OCI-LY1 (cell line): ENCODE measurements at regions not wholly inside any gene's neighbourhood (a gene's known extent, or its start where the extent isn't known, plus 50 kb on each side); places are given as distances from the start of the nearest gene placed in this dataset.

Experiments
- H2AFZ ChIP-seq: fragments of 200-600 bp; sonication (generic), shearing (Covaris generic); 2 replicates; pipeline ENCODE4 v1.6.0; 2014; ENCODE audit warnings: antibody characterized with exemption, mild to moderate bottlenecking, low read length
- H3F3A ChIP-seq: fragments of 200-600 bp; sonication (generic), shearing (Covaris generic); 2 replicates; pipeline ENCODE4 v1.6.0; 2014; ENCODE audit warnings: mild to moderate bottlenecking, antibody characterized with exemption, low read length, moderate library complexity; ENCODE audit not compliant: insufficient read depth
- H3K27ac ChIP-seq: fragments of 200-600 bp; sonication (generic); 2 replicates; pipeline ENCODE4 v1.5.1; 2014; ENCODE audit warnings: low read length, mixed run types, mild to moderate bottlenecking, low read depth; ENCODE audit not compliant: poor library complexity, severe bottlenecking
- H3K27me3 ChIP-seq: fragments of 200-600 bp; sonication (generic); 2 replicates; pipeline ENCODE4 v1.6.0; 2014; ENCODE audit warnings: antibody characterized with exemption, mild to moderate bottlenecking, low read length, moderate library complexity; ENCODE audit not compliant: insufficient read depth
- H3K36me3 ChIP-seq: fragments of 200-600 bp; sonication (generic); 2 replicates; pipeline ENCODE4 v1.6.1; 2014; ENCODE audit warnings: mild to moderate bottlenecking, antibody characterized with exemption, low read length, moderate library complexity, mixed read lengths; ENCODE audit not compliant: insufficient read depth
- H3K4me1 ChIP-seq: fragments of 200-600 bp; sonication (generic); 2 replicates; pipeline ENCODE4 v1.5.1; 2014; ENCODE audit warnings: mild to moderate bottlenecking, low read length, moderate library complexity; ENCODE audit not compliant: insufficient read depth, severe bottlenecking
- H3K4me2 ChIP-seq: fragments of 200-600 bp; sonication (generic), shearing (Covaris generic); 2 replicates; pipeline ENCODE4 v1.6.1; 2014; ENCODE audit warnings: low read length
- H3K4me3 ChIP-seq: fragments of 200-600 bp; sonication (generic); 2 replicates; pipeline ENCODE4 v1.5.1; 2014; ENCODE audit warnings: low read length, low read depth, mild to moderate bottlenecking, mixed read lengths; ENCODE audit not compliant: poor library complexity, severe bottlenecking
- H3K79me2 ChIP-seq: fragments of 200-600 bp; shearing (Covaris generic); 2 replicates; pipeline ENCODE4 v1.6.1; 2016; ENCODE audit warnings: mixed run types, low read length, mixed read lengths; ENCODE audit not compliant: insufficient read depth
- H3K9ac ChIP-seq: fragments of 200-600 bp; sonication (generic), shearing (Covaris generic); 2 replicates; pipeline ENCODE4 v1.6.1; 2014; ENCODE audit warnings: mild to moderate bottlenecking, low read length, mixed read lengths
- H3K9me2 ChIP-seq: fragments of 200-600 bp; sonication (generic), shearing (Covaris generic); 2 replicates; pipeline ENCODE4 v1.6.1; 2014; ENCODE audit warnings: low read depth, mild to moderate bottlenecking, low read length, mixed read lengths
- H3K9me3 ChIP-seq: fragments of 200-600 bp; shearing (Covaris generic); 2 replicates; pipeline ENCODE4 v1.6.1; 2014; ENCODE audit warnings: low read length, mixed read lengths
- H4K20me1 ChIP-seq: fragments of 200-600 bp; sonication (generic), shearing (Covaris generic); 2 replicates; pipeline ENCODE4 v1.6.0; 2016; ENCODE audit warnings: mild to moderate bottlenecking, low read length; ENCODE audit not compliant: insufficient read depth
- CTCF ChIP-seq: fragments of 200-600 bp; sonication (generic), shearing (Covaris generic); IDR thresholded peaks from 2 replicates; pipeline ENCODE4 v1.5.1; 2017; ENCODE audit warnings: mild to moderate bottlenecking, antibody characterized with exemption, low read length, moderate library complexity, mixed read lengths
- EZH2 ChIP-seq: fragments of 200-600 bp; sonication (generic), shearing (Covaris generic); IDR thresholded peaks from 2 replicates; pipeline ENCODE4 v1.8.0; 2017; ENCODE audit warnings: borderline replicate concordance, mixed run types, mild to moderate bottlenecking, antibody characterized with exemption, low read length, moderate library complexity, mixed read lengths

GRCh38 chr11:110870816-110871522, 158.7 kb upstream of the ARHGAP20 start:
- H3K27ac ChIP-seq, result no peak overlapping the region
- peaks cover 6% of the 10 kb centered on the region; the same call in 1 of the 2 replicates for H3K27me3 ChIP-seq
- H3K4me2 ChIP-seq, result no peak overlapping the region
- no peaks in the 10 kb centered on the region for H3K79me2 ChIP-seq
- H3K4me1 ChIP-seq, result no peaks in the 10 kb centered on the region
- H3K4me3 ChIP-seq, result no peak overlapping the region
- no peak for TF ChIP-seq CTCF
- TF ChIP-seq EZH2, result no peak
- H3K9me3 ChIP-seq, result no peaks in the 10 kb centered on the region
- H3F3A ChIP-seq, result no peaks in the 10 kb centered on the region
- H4K20me1 ChIP-seq, result no peaks in the 10 kb centered on the region
- H3K9me2 ChIP-seq, result no peaks in the 10 kb centered on the region
- no peak overlapping the region for H3K9ac ChIP-seq
- H2AFZ ChIP-seq, result no peak overlapping the region
- no peaks in the 10 kb centered on the region for H3K36me3 ChIP-seq

GRCh38 chr11:110867951-110868350, 155.7 kb upstream of the ARHGAP20 start:
- Histone ChIP-seq H3K27ac (no peak overlapping the region), H3K4me1 (no peaks in the 10 kb centered on the region), H3K9me3 (no peaks in the 10 kb centered on the region), H3K36me3 (no peaks in the 10 kb centered on the region), H3K9ac (no peak overlapping the region), H3K4me3 (no peak overlapping the region), H2AFZ (no peak overlapping the region), H3F3A (no peaks in the 10 kb centered on the region), H3K9me2 (no peaks in the 10 kb centered on the region), H3K27me3 (peaks cover 6% of the 10 kb centered on the region; the same call in 1 of the 2 replicates), H3K4me2 (no peak overlapping the region), H4K20me1 (no peaks in the 10 kb centered on the region), H3K79me2 (no peaks in the 10 kb centered on the region)
- TF ChIP-seq EZH2 (no peak), CTCF (no peak)

GRCh38 chr11:110866081-110866480, 153.8 kb upstream of the ARHGAP20 start:
- Histone ChIP-seq H3K4me2 (no peak overlapping the region), H3K27me3 (peaks cover 6% of the 10 kb centered on the region; the same call in 1 of the 2 replicates), H3K9me2 (no peaks in the 10 kb centered on the region), H4K20me1 (no peaks in the 10 kb centered on the region), H3K4me3 (no peak overlapping the region), H3K79me2 (no peaks in the 10 kb centered on the region), H2AFZ (no peak overlapping the region), H3K36me3 (no peaks in the 10 kb centered on the region), H3K9me3 (no peaks in the 10 kb centered on the region), H3K9ac (no peak overlapping the region), H3F3A (no peaks in the 10 kb centered on the region), H3K4me1 (no peaks in the 10 kb centered on the region), H3K27ac (no peak overlapping the region)
- TF ChIP-seq EZH2, result no peak
- no peak for TF ChIP-seq CTCF
